Spleen (tissue), 7 donors: ENCODE measurements at regions not wholly inside any gene's neighbourhood (a gene's known extent, or its start where the extent isn't known, plus 50 kb on each side); places are given as distances from the start of the nearest gene placed in this dataset.

ENCODE experiments used
- POLR2AphosphoS5 ChIP-seq, 3 donors: sonication (generic); formaldehyde crosslinking; IDR thresholded peaks; one replicate each; pipeline ENCODE4 v1.5.1; 2017; ENCODE audit warnings: antibody characterized with exemption in 3 of 3
- TF ChIP-seq, protein P1 (sequence below), 11 experiments: fragments of 200-600 bp in 7 of 11; fragments of 450-650 bp in 4 of 11; sonication (generic) in 4 of 11; IDR thresholded peaks in 8 of 11; conservative IDR thresholded peaks in 3 of 11; 1 replicate in 7 of 11; 2 replicates in 4 of 11; pipeline versions ENCODE4 v1.4.0 to v1.8.0; 2016 to 2021; ENCODE audit warnings: antibody characterized with exemption in 11 of 11, inconsistent platforms in 4 of 11, mild to moderate bottlenecking in 1 of 11
- donor health status: DM: no; HTN: no; CAD: no; lungs with moderate emphysema.
- donor health status: DM: no; HTN: no; CAD: no.
- donor health status: DM: no; HTN: no; CAD: no.

DNA sequence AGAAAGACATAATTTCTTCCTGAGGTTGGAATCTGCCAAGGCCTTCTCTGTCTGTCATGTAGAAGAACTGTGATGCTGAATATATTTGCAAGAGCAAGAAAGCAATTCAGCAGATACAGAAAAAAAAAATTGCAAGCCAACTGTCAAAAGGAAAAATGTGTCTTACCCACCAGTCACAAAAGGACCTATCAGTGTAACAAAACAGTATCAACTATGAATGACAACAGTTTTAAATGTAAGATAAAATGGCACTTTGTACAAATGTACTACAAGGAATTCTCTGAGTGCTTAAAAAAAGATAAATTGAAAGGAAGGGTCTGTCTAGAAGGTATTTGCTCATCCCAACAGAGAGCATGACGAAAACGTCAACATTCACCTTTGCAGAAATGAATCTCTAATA, 185.3 kb upstream of the TFAP2D start:
- TF ChIP-seq, protein P1, sequence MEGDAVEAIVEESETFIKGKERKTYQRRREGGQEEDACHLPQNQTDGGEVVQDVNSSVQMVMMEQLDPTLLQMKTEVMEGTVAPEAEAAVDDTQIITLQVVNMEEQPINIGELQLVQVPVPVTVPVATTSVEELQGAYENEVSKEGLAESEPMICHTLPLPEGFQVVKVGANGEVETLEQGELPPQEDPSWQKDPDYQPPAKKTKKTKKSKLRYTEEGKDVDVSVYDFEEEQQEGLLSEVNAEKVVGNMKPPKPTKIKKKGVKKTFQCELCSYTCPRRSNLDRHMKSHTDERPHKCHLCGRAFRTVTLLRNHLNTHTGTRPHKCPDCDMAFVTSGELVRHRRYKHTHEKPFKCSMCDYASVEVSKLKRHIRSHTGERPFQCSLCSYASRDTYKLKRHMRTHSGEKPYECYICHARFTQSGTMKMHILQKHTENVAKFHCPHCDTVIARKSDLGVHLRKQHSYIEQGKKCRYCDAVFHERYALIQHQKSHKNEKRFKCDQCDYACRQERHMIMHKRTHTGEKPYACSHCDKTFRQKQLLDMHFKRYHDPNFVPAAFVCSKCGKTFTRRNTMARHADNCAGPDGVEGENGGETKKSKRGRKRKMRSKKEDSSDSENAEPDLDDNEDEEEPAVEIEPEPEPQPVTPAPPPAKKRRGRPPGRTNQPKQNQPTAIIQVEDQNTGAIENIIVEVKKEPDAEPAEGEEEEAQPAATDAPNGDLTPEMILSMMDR (IDR thresholded peaks at IDR 0.05 in 8 of 11, conservative IDR thresholded peaks at IDR 0.05 in 3 of 11), result no peak
- no peak for TF ChIP-seq POLR2AphosphoS5 (IDR thresholded peaks at IDR 0.05)
